ENCODE measurements at regions not wholly inside any gene's neighbourhood (a gene's known extent, or its start where the extent isn't known, plus 50 kb on each side); places are given as distances from the start of the nearest gene placed in this dataset.
"Not testable (repeated sequence)": the region's sequence is repeated elsewhere in the genome, so short reads cannot be mapped to it uniquely, and the experiment has no call there.

- DNase-seq = no peak
Measured at GRCh38 chr5:37951946-37952721, 112.3 kb upstream of the GDNF start.

DNA sequence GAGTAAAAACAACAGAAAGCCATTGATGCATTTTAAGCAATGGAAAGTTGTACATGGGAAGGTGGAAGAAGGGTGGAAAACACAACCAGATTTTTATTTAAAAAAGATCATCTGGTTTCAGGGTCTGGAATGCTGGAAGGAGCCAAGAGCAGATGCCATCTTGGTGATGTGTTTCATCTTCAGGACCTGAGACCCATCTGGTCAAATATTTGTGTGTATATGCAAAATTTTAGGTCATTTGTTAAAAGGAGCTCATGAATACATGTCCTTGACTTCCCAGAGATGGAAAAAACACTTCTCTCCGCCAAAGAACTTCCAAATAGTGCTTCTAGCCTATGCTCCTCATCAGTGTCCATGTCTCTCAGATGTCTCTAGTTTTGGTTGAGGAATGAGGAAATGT lies 110.6 kb upstream of the GDNF start:
- no peak for DNase-seq

DNA sequence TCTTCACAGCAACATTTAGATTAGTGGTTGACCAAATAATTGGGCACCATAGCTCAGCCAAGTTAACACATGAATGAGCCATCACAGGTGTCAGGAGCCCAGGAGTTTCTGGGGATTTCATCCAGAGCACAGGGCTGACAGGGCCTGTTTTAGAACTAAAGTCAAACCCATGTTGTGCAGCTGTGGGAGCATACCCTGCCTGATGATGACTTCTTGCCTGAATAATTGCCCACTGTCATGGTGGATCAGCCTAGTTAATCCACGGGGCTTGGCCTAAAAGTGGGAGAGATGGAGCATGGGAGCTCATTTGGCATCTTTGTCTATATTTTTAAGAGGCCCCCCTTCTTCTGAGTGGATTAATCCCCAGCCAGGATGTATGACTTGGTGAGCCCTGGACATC lies 105.6 kb upstream of the GDNF start:
- no peak for DNase-seq

DNA sequence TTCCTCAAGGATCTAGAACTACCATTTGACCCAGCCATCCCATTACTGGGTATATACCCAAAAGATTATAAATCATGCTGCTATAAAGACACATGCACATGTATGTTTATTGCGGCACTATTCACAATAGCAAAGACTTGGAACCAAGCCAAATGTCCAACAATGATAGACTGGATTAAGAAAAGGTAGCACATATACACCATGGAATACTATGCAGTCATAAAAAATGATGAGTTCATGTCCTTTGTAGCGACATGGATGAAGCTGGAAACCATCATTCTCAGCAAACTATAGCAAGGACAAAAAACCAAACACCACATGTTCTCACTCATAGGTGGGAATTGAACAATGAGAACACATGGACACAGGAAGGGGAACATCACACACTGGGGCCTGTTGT lies 103.3 kb upstream of the GDNF start:
- DNase-seq = not testable (repeated sequence)

DNA sequence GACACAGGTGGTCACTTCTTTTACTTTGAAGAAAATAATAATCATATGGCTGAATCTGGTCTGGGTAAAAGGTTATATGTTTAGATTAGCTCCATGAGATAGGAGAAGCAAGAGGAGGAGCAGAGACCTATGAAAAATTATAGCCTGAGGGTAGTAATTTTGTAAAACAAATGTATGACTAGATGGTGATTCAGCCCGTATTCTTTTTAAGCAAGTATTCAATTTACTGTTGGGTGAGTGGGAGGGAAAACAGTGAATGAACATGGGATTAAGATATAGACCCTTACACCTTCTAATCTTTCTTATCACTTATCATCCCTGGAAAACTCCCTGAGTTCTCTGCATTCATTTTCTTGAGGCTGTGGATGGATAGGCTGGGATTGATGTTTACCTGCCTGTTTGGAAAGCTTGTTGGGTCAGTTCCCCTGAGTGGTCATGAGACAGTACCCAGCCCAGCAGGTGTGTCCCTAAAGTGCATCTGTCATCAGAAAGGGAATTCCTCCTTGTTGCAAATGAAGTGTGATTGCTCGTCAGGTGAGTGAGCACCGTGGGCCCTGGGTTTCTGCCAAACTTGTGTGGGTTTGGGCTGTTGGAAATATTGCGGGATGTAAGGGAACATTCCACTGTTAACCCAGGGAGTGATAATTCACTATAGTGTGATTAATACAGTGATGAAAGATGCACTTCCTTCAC lies 101.2 kb upstream of the GDNF start:
- DNase-seq = no peak

GRCh38 chr5:37938861-37939260 lies 99.0 kb upstream of the GDNF start:
- DNase-seq = no peak

DNA sequence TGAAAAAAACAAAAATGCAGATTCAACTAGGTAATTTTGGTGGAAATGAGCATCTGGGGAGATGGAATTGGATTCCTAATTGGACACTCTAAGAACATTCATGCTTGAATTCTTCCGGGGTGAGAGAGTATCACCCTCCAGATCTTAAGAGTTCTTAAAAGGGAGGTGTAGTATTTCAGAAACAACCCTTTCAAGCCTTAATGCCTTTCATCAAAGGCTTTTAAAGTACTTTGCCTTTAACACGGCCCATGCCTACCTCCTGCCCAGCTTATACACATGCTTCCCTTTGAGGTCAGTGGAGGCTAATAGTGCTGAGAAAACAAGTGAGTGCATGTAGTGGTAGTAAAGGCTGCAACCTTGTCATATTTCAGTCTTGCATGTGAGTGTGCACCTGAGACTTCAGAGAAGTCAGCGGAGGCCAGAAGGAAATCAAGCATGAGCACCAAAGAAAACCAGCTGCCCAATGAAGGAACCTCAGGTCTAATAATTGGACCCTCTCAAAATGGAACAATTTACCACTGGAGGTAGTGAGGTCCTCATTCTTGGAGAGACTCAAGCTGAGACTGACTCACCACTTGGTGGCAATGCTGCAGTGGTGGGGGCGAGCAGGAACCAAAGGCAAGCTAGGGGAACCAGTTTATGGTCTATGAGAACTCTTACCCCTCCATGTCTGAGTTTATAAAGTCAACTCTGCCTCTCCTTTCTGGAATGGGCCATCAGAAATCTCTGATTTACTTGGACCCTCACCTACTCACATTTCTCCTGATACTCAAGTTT lies 98.4 kb upstream of the GDNF start:
- DNase-seq = no peak

DNA sequence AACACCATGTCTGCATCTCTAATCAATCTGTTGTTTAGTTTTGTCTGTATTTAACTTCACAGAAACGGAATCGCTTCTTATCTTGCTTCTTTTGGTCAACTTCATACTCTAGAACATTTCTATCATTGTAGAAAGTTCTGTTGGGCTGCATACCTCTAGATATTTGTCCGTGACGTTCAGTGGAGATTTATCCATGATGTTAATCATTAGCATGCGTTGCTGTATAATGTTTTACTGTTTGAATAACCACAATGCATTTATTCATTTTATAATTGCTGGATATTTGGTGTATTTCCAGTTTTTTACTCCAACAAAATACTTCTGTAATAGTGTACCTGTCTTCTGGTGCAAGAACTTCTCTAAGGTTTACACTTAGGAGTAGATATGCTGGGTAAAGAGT lies 96.2 kb upstream of the GDNF start:
- no peak for DNase-seq

DNA sequence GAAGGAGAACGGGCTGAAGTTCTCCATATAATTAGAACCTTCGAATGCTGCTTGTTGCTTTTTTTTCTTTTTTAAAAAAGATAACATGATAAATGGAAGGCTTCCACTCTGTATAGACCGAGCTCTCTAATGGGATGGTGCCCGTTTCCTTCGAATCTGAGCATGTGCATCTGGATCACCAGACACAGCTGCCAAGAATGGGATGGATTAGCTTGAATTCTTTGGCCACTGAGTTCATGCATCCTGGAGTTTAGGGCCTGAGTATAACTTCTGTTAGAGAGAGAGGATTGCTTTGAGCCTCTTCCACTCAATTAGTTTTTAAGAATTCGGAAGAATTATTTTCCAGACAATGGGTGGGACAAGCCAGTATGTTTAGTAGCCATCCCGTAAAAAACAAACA lies 93.7 kb upstream of the GDNF start:
- no peak for DNase-seq

DNA sequence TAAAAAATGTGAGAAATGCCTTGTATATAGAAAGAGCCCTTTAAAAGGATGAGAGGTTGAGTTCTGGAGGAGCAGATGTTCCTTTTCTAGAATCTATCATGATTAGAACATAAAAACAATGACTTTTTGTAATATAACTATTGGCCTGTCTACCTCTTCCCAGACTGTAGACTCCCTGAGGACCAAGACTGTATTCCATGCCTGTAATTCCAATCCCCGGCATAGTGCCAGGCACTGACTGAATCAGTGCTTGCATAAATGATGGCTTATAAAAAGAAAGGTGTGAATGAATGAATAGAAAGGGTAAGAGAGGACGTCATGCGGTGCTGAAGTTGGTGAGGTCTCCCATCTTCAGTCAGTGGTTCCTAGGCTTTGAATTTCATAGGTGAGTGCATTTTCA lies 92.6 kb upstream of the GDNF start:
- DNase-seq = no peak

GRCh38 chr5:37931541-37931940 lies 91.7 kb upstream of the GDNF start:
- no peak for DNase-seq

DNA sequence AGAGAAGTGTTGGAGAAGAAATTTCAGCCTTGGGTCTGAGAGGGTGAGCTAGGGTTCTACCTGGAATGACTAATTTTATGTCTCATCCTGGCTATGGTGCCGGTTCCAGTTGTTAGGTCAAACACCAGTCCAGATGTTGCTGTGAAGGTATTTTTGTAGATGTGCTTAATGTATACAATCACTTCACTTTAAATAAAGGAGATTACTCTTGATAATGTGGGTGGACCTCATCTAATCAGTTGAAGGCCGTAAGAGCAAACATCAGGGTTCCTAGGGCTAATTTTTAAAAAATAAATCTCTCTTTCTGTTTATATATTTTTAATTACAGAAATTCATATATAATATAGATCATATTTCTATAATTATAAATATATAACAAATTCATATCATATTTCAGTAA lies 90.5 kb upstream of the GDNF start:
- DNase-seq = no peak

DNA sequence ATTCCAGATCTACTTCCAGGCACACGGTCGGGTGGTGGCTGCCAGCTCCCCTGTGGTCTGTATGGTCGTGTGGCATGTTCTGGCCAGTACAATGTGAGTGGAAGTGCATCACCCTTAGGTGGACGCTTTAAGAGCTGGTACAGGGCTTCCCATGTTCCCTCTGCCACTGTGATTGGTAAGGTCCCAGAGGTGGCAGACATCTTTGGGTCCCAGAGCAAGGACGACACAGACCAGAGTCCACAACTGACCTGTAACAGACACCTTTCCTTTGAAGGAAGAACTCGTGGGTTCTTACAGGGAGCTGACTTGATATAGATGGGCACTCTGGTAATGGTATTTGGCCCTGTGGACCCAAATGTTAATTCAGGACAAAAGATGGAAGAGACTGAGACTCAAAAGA lies 90.0 kb upstream of the GDNF start:
- no peak for DNase-seq

DNA sequence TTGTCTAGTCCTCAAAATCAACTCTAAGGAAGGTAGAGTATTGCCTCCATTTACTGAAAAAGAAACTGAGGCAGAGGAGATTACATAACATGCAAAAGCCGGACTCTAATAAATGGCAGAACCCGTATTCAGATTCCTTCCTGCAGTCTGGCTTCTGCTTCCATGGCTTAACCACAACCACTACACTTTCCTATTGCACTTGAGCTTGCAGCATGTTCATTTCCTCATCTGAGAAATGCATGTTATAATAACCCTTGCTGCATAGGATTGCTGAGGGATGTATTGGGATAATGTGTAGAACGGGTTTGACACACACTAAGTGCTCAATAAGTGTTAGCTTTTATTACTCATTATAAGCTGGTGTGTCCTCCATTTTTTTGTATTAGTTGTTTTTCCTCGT lies 87.9 kb upstream of the GDNF start:
- not testable (repeated sequence) for DNase-seq

DNA sequence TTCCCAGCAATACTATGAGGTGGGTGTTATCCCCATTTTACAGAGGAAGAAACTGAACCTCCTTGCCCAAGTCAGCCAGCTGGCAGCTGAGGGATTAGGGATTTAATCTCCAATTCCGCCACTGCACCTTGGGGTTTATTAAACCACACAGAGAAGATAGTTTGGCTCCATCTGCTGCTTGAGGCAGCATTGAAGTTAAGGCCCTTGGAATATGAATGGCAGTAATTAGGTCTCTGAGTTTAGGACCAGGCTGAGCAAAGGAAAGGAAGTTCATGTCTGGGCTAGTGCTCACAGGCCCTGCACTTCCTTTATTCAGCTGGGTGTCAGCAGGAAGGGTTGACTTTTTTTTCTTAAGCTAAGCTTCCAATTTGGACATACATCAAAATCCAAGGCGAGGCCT lies 86.9 kb upstream of the GDNF start:
- no peak for DNase-seq

DNA sequence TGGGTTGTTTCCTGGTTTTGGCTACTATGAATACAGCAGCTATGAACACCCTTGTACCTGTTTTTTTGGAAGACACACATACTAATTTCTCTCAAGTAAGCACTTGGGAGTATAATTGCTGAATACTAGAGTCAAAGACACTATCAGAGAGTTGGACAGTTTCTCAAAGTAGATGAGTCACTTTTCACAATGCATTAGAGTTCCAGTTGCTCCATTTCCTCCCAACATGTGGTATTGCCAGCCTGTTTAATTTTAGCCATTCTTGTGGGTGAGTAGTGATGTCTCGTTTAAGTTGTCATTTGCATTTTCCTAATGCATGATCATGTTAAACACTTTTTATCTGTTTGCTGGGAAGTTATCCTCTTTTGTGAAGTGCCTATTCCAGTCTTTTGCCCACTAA lies 81.6 kb upstream of the GDNF start:
- DNase-seq = no peak

DNA sequence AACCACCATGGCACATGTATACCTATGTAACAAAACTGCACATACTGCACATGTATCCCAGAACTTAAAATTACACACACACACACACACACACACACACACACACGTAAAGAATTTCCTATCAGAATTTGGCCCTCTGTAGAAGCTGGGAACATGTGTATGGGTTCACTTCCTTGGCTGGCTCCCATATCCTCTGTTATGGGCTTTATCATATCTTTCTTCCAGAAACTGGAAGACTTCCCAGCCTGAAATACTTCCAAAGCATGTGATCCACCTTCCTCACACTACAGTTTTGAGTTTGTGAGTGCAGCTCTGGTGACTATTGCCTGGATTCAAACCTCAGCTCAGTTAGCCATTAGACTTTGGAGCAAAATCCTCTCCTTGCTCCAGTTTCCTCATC lies 78.6 kb upstream of the GDNF start:
- DNase-seq = no peak

GRCh38 chr5:37916525-37916924 lies 76.7 kb upstream of the GDNF start:
- no peak for DNase-seq

DNA sequence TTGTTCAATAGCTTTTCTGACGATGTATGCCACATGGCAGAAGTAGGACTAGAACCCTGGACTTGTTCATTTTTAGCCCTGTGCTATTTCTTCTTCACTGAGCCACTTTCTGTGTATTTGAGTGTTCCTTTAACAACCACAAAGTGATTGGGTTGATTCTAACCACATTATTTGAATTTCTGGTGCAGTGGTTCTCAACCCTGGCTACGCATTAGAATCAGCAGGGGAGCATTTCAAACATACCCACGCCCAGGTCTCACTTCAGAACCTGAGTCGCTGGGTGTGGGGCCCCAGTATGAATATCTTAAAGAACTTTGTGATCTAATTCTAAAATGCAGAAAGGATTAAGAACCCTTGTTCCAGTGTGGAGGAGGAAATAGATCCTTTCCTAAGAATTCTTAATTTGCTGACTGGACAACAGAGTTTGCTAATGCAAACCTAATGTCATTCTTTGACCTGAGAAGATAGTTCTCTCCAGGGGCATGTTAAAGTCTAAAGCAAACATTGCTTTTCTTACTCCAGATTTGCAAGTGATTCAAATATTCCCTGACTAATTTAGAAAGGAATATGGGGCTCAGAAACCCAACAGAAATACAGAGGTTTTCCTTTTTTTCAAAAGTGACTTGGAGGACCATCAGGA lies 75.4 kb upstream of the GDNF start:
- DNase-seq = no peak

- not testable (repeated sequence) for DNase-seq
Measured at GRCh38 chr5:37909610-37910266, 69.9 kb upstream of the GDNF start.

- DNase-seq = no peak
Measured at GRCh38 chr5:37906416-37906815, 66.6 kb upstream of the GDNF start.

DNA sequence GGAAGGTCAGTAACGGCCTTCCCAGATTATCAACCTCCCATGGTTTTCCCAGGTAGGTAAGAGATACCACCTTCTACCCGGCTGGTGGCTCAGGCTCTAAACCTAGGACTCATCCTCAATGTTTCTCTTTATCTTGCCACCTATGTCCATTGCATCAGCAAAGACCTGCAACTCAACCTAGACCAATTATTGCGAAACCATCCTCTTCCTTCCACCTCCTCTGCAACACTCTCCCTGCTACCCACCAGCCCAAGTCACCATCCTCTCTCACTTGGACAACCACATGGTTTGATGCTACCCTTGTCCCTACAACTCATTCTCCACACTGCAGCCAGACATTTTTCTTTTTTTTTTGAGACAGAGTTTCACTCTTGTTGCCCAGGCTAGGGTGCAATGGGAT lies 65.4 kb upstream of the GDNF start:
- no peak for DNase-seq

- no peak for DNase-seq
Measured at GRCh38 chr5:37902323-37902722, 62.5 kb upstream of the GDNF start.
